Bronchial epithelial cell (primary cell): ENCODE measurements at regions not wholly inside any gene's neighbourhood (a gene's known extent, or its start where the extent isn't known, plus 50 kb on each side); places are given as distances from the start of the nearest gene placed in this dataset.

Experiments used
- DNase-seq: peaks from one replicate; pipeline ENCODE4 v3.0.0-alpha.2; 2010; ENCODE audit warnings: low read depth
- FAIRE-seq: peaks from 2 replicates; lab custom pipeline; 2011; peaks lifted over from hg19 to GRCh38; lab: Jason Lieb, UNC
- H3K27me3 ChIP-seq: 2 replicates; pipeline ENCODE4 v1.5.1; 2011; ENCODE audit warnings: low read length; ENCODE audit not compliant: control insufficient read depth, insufficient read depth
- H3K36me3 ChIP-seq: 2 replicates; pipeline ENCODE4 v1.5.1; 2011; ENCODE audit warnings: low read length; ENCODE audit not compliant: control insufficient read depth, insufficient read depth
- H3K4me3 ChIP-seq: 2 replicates; pipeline ENCODE4 v1.5.1; 2011; ENCODE audit warnings: mild to moderate bottlenecking, low read depth, low read length, control low read depth
- TF ChIP-seq, protein P1 (sequence below): IDR thresholded peaks from 2 replicates; pipeline ENCODE4 v1.5.1; 2011; ENCODE audit warnings: mild to moderate bottlenecking, moderate library complexity, low read length, control low read depth, inconsistent platforms; ENCODE audit not compliant: insufficient read depth, severe bottlenecking

DNA sequence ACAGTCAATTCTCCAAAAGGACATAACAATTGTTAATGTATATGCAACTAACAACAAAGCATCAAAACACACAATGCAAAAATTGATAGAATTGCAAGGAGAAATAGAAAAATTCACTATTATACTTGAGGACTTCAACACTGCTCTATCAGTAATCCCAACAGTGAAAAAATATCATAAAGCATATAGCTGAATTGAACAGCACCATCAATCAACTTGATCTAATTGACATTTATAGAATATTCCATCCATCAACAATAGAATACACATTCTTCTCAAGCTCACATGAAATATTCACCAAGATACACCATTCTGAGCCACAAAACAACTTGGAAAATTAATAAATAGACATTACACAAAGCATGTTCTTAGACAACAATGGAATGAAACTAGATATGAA, 60.1 kb upstream of the ASXL3 start:
- Histone ChIP-seq H3K27me3 (no peaks in the 10 kb centered on the region), H3K4me3 (no peak overlapping the region), H3K36me3 (no peaks in the 10 kb centered on the region)
- DNase-seq, result no peak
- FAIRE-seq, result no peak
- TF ChIP-seq, protein P1, sequence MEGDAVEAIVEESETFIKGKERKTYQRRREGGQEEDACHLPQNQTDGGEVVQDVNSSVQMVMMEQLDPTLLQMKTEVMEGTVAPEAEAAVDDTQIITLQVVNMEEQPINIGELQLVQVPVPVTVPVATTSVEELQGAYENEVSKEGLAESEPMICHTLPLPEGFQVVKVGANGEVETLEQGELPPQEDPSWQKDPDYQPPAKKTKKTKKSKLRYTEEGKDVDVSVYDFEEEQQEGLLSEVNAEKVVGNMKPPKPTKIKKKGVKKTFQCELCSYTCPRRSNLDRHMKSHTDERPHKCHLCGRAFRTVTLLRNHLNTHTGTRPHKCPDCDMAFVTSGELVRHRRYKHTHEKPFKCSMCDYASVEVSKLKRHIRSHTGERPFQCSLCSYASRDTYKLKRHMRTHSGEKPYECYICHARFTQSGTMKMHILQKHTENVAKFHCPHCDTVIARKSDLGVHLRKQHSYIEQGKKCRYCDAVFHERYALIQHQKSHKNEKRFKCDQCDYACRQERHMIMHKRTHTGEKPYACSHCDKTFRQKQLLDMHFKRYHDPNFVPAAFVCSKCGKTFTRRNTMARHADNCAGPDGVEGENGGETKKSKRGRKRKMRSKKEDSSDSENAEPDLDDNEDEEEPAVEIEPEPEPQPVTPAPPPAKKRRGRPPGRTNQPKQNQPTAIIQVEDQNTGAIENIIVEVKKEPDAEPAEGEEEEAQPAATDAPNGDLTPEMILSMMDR, result no peak

DNA sequence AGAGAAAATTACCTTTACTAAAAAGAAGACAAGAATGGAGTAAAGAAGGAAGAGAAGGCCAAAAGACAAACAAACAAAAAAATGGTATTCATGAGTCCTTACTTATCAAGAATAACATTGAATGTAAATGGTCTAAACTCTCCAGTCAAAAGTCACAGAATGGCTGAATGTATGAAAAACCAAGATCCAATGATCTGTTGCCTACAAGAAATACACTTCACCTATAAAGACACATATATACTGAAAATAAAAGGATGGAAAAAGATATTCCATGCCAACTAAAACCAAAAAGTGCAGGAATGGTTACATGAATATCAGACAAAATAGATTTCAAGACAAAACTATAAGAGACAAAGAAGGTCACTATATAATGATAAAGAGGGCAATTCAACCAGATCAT, 65.0 kb upstream of the ASXL3 start:
- Histone ChIP-seq H3K27me3 (no peaks in the 10 kb centered on the region), H3K36me3 (no peaks in the 10 kb centered on the region), H3K4me3 (no peak overlapping the region)
- FAIRE-seq, result no peak
- DNase-seq, result no peak
- TF ChIP-seq, protein P1, result no peak

DNA sequence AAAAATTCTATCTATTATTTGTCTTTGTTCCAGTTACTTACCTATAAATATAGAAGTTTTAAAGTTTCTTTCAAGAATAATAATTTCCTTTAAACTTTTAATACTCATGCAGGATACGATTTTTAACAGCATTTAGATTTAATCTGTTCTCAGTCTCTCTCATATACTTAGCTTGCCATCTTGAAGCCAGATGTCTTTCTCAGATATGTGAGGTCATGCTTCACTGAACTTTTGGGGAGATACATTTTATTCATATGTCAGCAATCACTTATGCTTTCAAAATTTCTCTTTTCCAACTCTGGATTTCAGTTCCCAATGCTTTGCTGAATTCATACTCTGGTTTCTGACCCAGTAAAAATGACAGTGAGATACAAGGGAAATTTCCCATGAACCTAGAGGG, 66.5 kb upstream of the CCDC178 start:
- Histone ChIP-seq H3K27me3 (no peaks in the 10 kb centered on the region), H3K36me3 (no peaks in the 10 kb centered on the region), H3K4me3 (no peak overlapping the region)
- FAIRE-seq (no peak), DNase-seq (no peak)
- TF ChIP-seq, protein P1, result no peak

DNA sequence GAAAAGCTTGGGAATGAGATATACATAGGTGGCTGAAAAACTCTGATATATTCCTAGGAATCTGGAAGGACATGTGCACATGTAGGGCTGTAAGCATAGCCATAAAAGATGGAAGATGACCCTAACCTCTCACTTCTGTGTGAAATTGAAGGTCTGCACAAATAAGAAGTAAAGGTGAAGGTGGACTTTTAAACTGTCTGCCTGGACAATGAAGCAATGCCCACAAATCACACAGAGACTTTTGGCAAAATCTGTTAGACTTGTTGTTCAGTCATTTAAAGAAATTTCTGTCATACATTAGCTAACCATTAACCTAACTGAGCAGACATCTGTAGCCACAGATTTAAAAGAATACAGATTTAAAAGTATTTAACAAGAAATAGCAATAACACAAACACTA, 65.3 kb upstream of the CCDC178 start:
- DNase-seq (no peak), FAIRE-seq (no peak)
- Histone ChIP-seq H3K4me3 (no peak overlapping the region), H3K27me3 (no peaks in the 10 kb centered on the region), H3K36me3 (no peaks in the 10 kb centered on the region)
- TF ChIP-seq, protein P1, result no peak

DNA sequence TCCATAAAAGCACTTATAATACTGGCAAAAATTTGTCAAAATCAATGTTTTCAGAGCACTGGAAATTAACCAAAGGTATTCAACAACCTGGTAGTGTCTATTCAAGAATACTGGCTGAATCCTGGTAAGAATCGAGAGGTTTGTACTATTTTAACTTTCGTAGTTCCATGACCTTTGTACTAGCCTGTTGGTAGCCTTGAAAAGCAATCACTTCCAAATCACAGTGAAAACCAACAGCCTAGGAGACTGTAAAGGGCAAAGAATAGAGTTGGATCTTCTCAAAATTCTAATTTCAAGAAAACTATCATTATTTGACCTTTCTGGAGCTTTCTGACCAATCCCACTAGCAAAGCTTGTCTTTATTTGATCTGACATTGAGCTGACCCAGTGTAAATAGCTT, 64.8 kb upstream of the CCDC178 start:
- no peaks in the 10 kb centered on the region for H3K27me3 ChIP-seq
- no peak for FAIRE-seq
- no peaks in the 10 kb centered on the region for H3K36me3 ChIP-seq
- TF ChIP-seq, protein P1, result no peak
- H3K4me3 ChIP-seq, result no peak overlapping the region
- no peak for DNase-seq

DNA sequence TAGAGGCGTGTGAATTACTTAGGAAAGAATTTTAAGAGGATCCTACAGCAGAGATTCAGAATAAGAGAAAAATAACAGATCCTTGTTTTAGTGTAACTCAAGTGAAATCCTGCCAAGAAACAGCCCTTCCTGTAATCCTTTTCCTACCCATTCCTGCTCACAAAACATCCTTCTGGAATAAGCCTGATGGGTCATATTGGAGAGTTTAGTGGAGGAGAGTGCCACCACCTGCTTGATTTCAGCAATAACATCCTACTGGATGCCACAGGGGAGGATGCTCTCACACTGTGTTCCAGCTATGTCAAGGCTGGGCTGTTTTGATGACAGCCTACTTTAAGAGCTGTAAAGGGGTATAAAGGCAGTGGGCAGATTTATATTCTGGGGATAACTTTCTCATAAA, 54.8 kb upstream of the CCDC178 start:
- no peaks in the 10 kb centered on the region for H3K36me3 ChIP-seq
- DNase-seq (peak; percentile 30), FAIRE-seq (no peak)
- TF ChIP-seq, protein P1, result peak; percentile 62
- no peak overlapping the region for H3K4me3 ChIP-seq
- H3K27me3 ChIP-seq, result no peaks in the 10 kb centered on the region
